Testis (tissue), 2 donors: ENCODE measurements at regions not wholly inside any gene's neighbourhood (a gene's known extent, or its start where the extent isn't known, plus 50 kb on each side); places are given as distances from the start of the nearest gene placed in this dataset.

Source experiments
- DNase-seq: peaks from one replicate; pipeline ENCODE4 v3.0.0-alpha.2; 2019
- H3K27ac ChIP-seq, 2 donors: fragments of 200-600 bp; sonication (generic); one replicate each; pipeline ENCODE4 v1.5.1; 2019
- H3K27me3 ChIP-seq: fragments of 200-600 bp; sonication (generic); one replicate; pipeline ENCODE4 v1.5.1; 2019
- H3K36me3 ChIP-seq: fragments of 200-600 bp; sonication (generic); one replicate; pipeline ENCODE4 v1.5.1; 2017; ENCODE audit warnings: low read depth; ENCODE audit errors: missing control alignments
- H3K4me1 ChIP-seq: fragments of 200-600 bp; sonication (generic); one replicate; pipeline ENCODE4 v1.5.1; 2019
- H3K4me3 ChIP-seq, 2 donors: fragments of 200-600 bp; sonication (generic); one replicate each; pipeline ENCODE4 v1.5.1; 2017 to 2019
- H3K9me3 ChIP-seq: fragments of 200-600 bp; sonication (generic); one replicate; pipeline ENCODE4 v1.5.1; 2017
- CTCF ChIP-seq, 3 experiments: fragments of 450-650 bp in 2 of 3; fragments of 200-600 bp in 1 of 3; sonication (generic) in 1 of 3; IDR thresholded peaks; one replicate each; pipeline ENCODE4 v1.5.1; 2016 to 2019; ENCODE audit warnings: antibody characterized with exemption in 3 of 3, mild to moderate bottlenecking in 2 of 3, moderate library complexity in 1 of 3
- POLR2A ChIP-seq: fragments of 450-650 bp; IDR thresholded peaks from one replicate; pipeline ENCODE4 v1.6.1; 2017; ENCODE audit warnings: antibody characterized with exemption, mild to moderate bottlenecking, moderate library complexity
- WGBS, 2 donors: methylation state at CpG; one replicate each; pipeline ENCODE4 v1.1.5; 2018; 5-methylcytosine and 5-hydroxymethylcytosine counted together
- intact Hi-C: fragments of 100-400 bp; cut with DNase I; formaldehyde crosslinking; loops from one replicate; pipeline ENCODE4 v1.15.1; 2023; ENCODE audit warnings: low total_unique reads

DNA sequence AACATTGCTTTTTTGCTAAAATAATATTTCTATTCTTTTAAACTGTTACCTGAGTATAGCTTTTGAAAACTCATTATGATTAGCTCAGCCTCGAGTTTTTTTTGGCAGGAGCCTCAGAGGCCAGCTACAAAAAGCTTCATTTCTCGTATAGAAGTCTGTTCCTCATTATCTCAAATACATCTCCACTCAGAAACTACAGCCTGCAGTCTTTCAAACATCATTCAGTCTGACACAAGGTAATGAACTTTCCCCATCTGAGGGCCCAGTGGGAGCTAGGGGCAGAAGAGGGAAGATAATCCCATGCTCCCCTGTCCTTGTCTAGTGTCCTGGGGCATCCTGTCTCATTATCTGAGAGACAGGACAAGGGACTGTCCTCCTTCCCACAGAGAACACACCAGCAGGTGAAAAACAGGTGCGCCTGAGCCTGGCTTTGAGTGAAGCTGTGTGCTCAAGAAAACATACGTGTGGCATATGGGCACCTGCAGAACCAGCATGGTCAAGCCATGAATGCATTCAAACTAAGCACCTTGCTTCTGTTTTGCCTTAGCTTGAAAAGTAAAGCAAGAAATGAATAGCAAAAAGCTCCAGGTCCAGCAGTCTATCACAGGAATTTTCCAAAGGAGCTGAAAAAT lies 247.5 kb downstream of the MREG start:
- no peaks in the 10 kb centered on the region for H3K27me3 ChIP-seq
- H3K9me3 ChIP-seq, result no peaks in the 10 kb centered on the region
- intact Hi-C loops, result no loop called here
- WGBS, 2 donors, result 75 to 83% methylated on average over 4 of the region's 4 CpGs
- DNase-seq, result no peak
- H3K4me1 ChIP-seq, result peaks cover under 1% of the 10 kb centered on the region
- H3K36me3 ChIP-seq, result no peaks in the 10 kb centered on the region
- H3K27ac ChIP-seq, result no peak overlapping the region
- no peak overlapping the region for H3K4me3 ChIP-seq
- TF ChIP-seq POLR2A (no peak), CTCF (IDR thresholded peaks at IDR 0.05) (no peak)

GRCh38 chr2:215764441-215765048 lies 248.8 kb downstream of the MREG start:
- Histone ChIP-seq H3K4me3 (no peak overlapping the region), H3K27ac (no peak overlapping the region), H3K36me3 (no peaks in the 10 kb centered on the region), H3K4me1 (no peaks in the 10 kb centered on the region), H3K27me3 (no peaks in the 10 kb centered on the region), H3K9me3 (no peaks in the 10 kb centered on the region)
- intact Hi-C loops, result no loop called here
- DNase-seq, result no peak
- TF ChIP-seq POLR2A, result no peak
- WGBS, 2 donors, result 95 to 100% methylated on average over 1 of the region's 1 CpG

GRCh38 chr2:215760557-215760956 lies 252.8 kb downstream of the MREG start:
- intact Hi-C loops, result no loop called here
- no peaks in the 10 kb centered on the region for H3K36me3 ChIP-seq
- H3K27me3 ChIP-seq, result no peaks in the 10 kb centered on the region
- H3K27ac ChIP-seq, result no peak overlapping the region
- no peak overlapping the region for H3K4me3 ChIP-seq
- no peaks in the 10 kb centered on the region for H3K4me1 ChIP-seq
- TF ChIP-seq POLR2A (no peak), CTCF (IDR thresholded peaks at IDR 0.05) (no peak)
- no peak for DNase-seq
- H3K9me3 ChIP-seq, result no peaks in the 10 kb centered on the region

GRCh38 chr2:215760091-215760490 lies 253.3 kb downstream of the MREG start:
- no peaks in the 10 kb centered on the region for H3K27me3 ChIP-seq
- H3K4me1 ChIP-seq, result no peaks in the 10 kb centered on the region
- no peak for DNase-seq

DNA sequence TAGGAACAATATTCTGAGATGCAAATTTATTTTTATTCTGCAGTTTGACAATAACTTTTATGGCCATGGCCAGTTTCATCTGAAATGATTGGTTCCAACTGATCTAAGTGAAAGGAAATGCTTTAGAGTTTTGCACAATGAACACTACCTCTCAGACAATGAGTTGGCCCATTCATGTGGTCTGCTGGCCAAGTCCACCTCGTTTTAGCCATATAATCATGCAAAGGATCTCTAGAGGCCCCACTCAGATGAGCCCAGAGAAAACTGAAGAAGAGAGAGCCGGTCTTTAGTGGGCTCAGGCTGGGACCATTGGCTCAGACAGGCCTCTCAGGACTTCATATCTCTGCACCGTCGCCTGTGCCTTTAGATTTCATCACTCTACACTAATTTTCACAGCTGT lies 254.7 kb downstream of the MREG start:
- TF ChIP-seq CTCF (IDR thresholded peaks at IDR 0.05) (no peak), POLR2A (no peak)
- H3K4me1 ChIP-seq, result no peaks in the 10 kb centered on the region

More at GRCh38 chr2:215760091-215760490, 253.3 kb downstream of the MREG start:
- Histone ChIP-seq H3K4me3 (no peak overlapping the region), H3K27ac (no peak overlapping the region), H3K36me3 (no peaks in the 10 kb centered on the region), H3K9me3 (no peaks in the 10 kb centered on the region)
- WGBS, 2 donors, result 67 to 69% methylated on average over 2 of the region's 2 CpGs
- intact Hi-C loops, result no loop called here
- TF ChIP-seq CTCF (IDR thresholded peaks at IDR 0.05) (no peak), POLR2A (no peak)

More for the DNA sequence above, 254.7 kb downstream of the MREG start:
- Histone ChIP-seq H3K27ac (no peak overlapping the region), H3K36me3 (no peaks in the 10 kb centered on the region), H3K27me3 (no peaks in the 10 kb centered on the region), H3K4me3 (no peak overlapping the region), H3K9me3 (no peaks in the 10 kb centered on the region)
- intact Hi-C loops, result no loop called here
- no peak for DNase-seq
- WGBS, 2 donors, result 88 to 90% methylated on average over 4 of the region's 4 CpGs
